GM18909 (cell line): ENCODE measurements at regions not wholly inside any gene's neighbourhood (a gene's known extent, or its start where the extent isn't known, plus 50 kb on each side); places are given as distances from the start of the nearest gene placed in this dataset.
"Not testable (repeated sequence)": the region's sequence is repeated elsewhere in the genome, so short reads cannot be mapped to it uniquely, and the experiment has no call there.

ENCODE experiments used
- ATAC-seq: cut with Tn5 transposase; IDR thresholded peaks from one replicate; pipeline ENCODE4 v1.9.1; 2021; ENCODE audit warnings: mild to moderate bottlenecking; ENCODE audit not compliant: unreplicated experiment, poor library complexity

- ATAC-seq = no peak
Measured at GRCh38 chr3:82636177-82636576, 874.7 kb upstream of the GBE1 start.

- no peak for ATAC-seq
Measured at GRCh38 chr3:82633319-82633718, 871.9 kb upstream of the GBE1 start.

GRCh38 chr3:82629937-82630336 is 868.5 kb upstream of the GBE1 start:
- no peak for ATAC-seq

GRCh38 chr3:82628385-82629014 is 867.1 kb upstream of the GBE1 start:
- no peak for ATAC-seq

GRCh38 chr3:82627733-82628132 is 866.3 kb upstream of the GBE1 start:
- no peak for ATAC-seq

- ATAC-seq = not testable (repeated sequence)
Measured at GRCh38 chr3:82620744-82621143, 859.3 kb upstream of the GBE1 start.

GRCh38 chr3:82618594-82618993 is 857.1 kb upstream of the GBE1 start:
- ATAC-seq = no peak

- no peak for ATAC-seq
Measured at GRCh38 chr3:82610236-82610635, 848.8 kb upstream of the GBE1 start.

- no peak for ATAC-seq
Measured at GRCh38 chr3:82607391-82607790, 845.9 kb upstream of the GBE1 start.

GRCh38 chr3:82596805-82597204 is 835.4 kb upstream of the GBE1 start:
- ATAC-seq = no peak

GRCh38 chr3:82595530-82595929 is 834.1 kb upstream of the GBE1 start:
- no peak for ATAC-seq

GRCh38 chr3:82587174-82587573 is 825.7 kb upstream of the GBE1 start:
- no peak for ATAC-seq

- ATAC-seq = no peak
Measured at GRCh38 chr3:82586414-82586813, 825.0 kb upstream of the GBE1 start.

- not testable (repeated sequence) for ATAC-seq
Measured at GRCh38 chr3:82586002-82586401, 824.6 kb upstream of the GBE1 start.

- not testable (repeated sequence) for ATAC-seq
Measured at GRCh38 chr3:82585591-82585990, 824.1 kb upstream of the GBE1 start.

- ATAC-seq = not testable (repeated sequence)
Measured at GRCh38 chr3:82584861-82585260, 823.4 kb upstream of the GBE1 start.

- ATAC-seq = not testable (repeated sequence)
Measured at GRCh38 chr3:82584415-82584814, 823.0 kb upstream of the GBE1 start.

GRCh38 chr3:82581350-82581749 is 819.9 kb upstream of the GBE1 start:
- ATAC-seq = no peak

- no peak for ATAC-seq
Measured at GRCh38 chr3:82572721-82573120, 811.3 kb upstream of the GBE1 start.

GRCh38 chr3:82568776-82569338 is 807.4 kb upstream of the GBE1 start:
- no peak for ATAC-seq

- ATAC-seq = no peak
Measured at GRCh38 chr3:82567029-82567600, 805.7 kb upstream of the GBE1 start.

GRCh38 chr3:82562896-82563295 is 801.5 kb upstream of the GBE1 start:
- ATAC-seq = no peak
